ENCODE measurements at regions not wholly inside any gene's neighbourhood (a gene's known extent, or its start where the extent isn't known, plus 50 kb on each side); places are given as distances from the start of the nearest gene placed in this dataset.
"Not testable (repeated sequence)": the region's sequence is repeated elsewhere in the genome, so short reads cannot be mapped to it uniquely, and the experiment has no call there.

GRCh38 chr13:81184556-81185265 is 843.8 kb upstream of the SPRY2 start:
- DNase-seq: no peak

- DNase-seq: no peak
Measured at GRCh38 chr13:81172603-81173002, 831.7 kb upstream of the SPRY2 start.

- no peak for DNase-seq
Measured at GRCh38 chr13:81171065-81171647, 830.2 kb upstream of the SPRY2 start.

- not testable (repeated sequence) for DNase-seq
Measured at GRCh38 chr13:81163823-81164222, 822.9 kb upstream of the SPRY2 start.

GRCh38 chr13:81153478-81153877 is 812.6 kb upstream of the SPRY2 start:
- DNase-seq: no peak

- no peak for DNase-seq
Measured at GRCh38 chr13:81148822-81149221, 807.9 kb upstream of the SPRY2 start.

GRCh38 chr13:81146576-81146975 is 805.6 kb upstream of the SPRY2 start:
- DNase-seq: not testable (repeated sequence)

GRCh38 chr13:81142306-81142999 is 801.5 kb upstream of the SPRY2 start:
- no peak for DNase-seq

- DNase-seq: no peak
Measured at GRCh38 chr13:81140675-81141074, 799.7 kb upstream of the SPRY2 start.

GRCh38 chr13:81139987-81140386 is 799.1 kb upstream of the SPRY2 start:
- no peak for DNase-seq

- DNase-seq: no peak
Measured at GRCh38 chr13:81138353-81138980, 797.5 kb upstream of the SPRY2 start.

GRCh38 chr13:81133066-81133465 is 792.1 kb upstream of the SPRY2 start:
- DNase-seq: no peak

GRCh38 chr13:81117416-81117815 is 776.5 kb upstream of the SPRY2 start:
- DNase-seq: no peak

- DNase-seq: no peak
Measured at GRCh38 chr13:81116461-81117282, 775.7 kb upstream of the SPRY2 start.

GRCh38 chr13:81109026-81109425 is 768.1 kb upstream of the SPRY2 start:
- no peak for DNase-seq

GRCh38 chr13:81106348-81106747 is 765.4 kb upstream of the SPRY2 start:
- DNase-seq: no peak

GRCh38 chr13:81104035-81104715 is 763.2 kb upstream of the SPRY2 start:
- no peak for DNase-seq

GRCh38 chr13:81102066-81102465 is 761.1 kb upstream of the SPRY2 start:
- DNase-seq: not testable (repeated sequence)

GRCh38 chr13:81089371-81090157 is 748.6 kb upstream of the SPRY2 start:
- no peak for DNase-seq

GRCh38 chr13:81080911-81081454 is 740.1 kb upstream of the SPRY2 start:
- no peak for DNase-seq

- no peak for DNase-seq
Measured at GRCh38 chr13:81078048-81078447, 737.1 kb upstream of the SPRY2 start.

All from DMS79 treated with DMSO at 0.1 percent for 48 hours (cell line).